HL-60 (cell line): ENCODE measurements at regions not wholly inside any gene's neighbourhood (a gene's known extent, or its start where the extent isn't known, plus 50 kb on each side); places are given as distances from the start of the nearest gene placed in this dataset.

Experiments used
- DNase-seq, 2 experiments: peaks; one replicate each; pipeline ENCODE4 v3.0.0-alpha.2; 2010 to 2020; ENCODE audit warnings: low read depth in 1 of 2, low spot score in 1 of 2
- H3K27ac ChIP-seq: fragments of 250-450 bp; sonication (Bioruptor Pico); replicated peaks from 2 replicates; pipeline ENCODE4 v1.5.1; 2020; ENCODE audit warnings: mild to moderate bottlenecking, moderate library complexity
- H3K27me3 ChIP-seq: fragments of 250-450 bp; sonication (Bioruptor Pico); 2 replicates; pipeline ENCODE4 v1.5.1; 2021; ENCODE audit warnings: mild to moderate bottlenecking, moderate library complexity; ENCODE audit not compliant: insufficient read depth, poor library complexity, severe bottlenecking
- H3K4me3 ChIP-seq: replicated peaks from 2 replicates; pipeline ENCODE4 v1.5.1; 2011; ENCODE audit warnings: mild to moderate bottlenecking, control low read depth, low read length; ENCODE audit not compliant: insufficient read depth
- GABPA ChIP-seq: IDR thresholded peaks from 2 replicates; pipeline ENCODE4 v1.6.1; 2012; ENCODE audit warnings: low read depth
- POLR2AphosphoS5 ChIP-seq: IDR thresholded peaks from 2 replicates; pipeline ENCODE4 v1.6.1; 2012; ENCODE audit warnings: low read depth
- REST ChIP-seq: IDR thresholded peaks from 2 replicates; pipeline ENCODE4 v1.6.1; 2012; ENCODE audit warnings: low read depth; ENCODE audit not compliant: insufficient replicate concordance
- SPI1 ChIP-seq: IDR thresholded peaks from 2 replicates; pipeline ENCODE4 v1.6.1; 2012; ENCODE audit warnings: low read depth, mild to moderate bottlenecking, borderline replicate concordance
- TF ChIP-seq, protein P1 (sequence below): IDR thresholded peaks from one replicate; pipeline ENCODE4 v1.5.1; 2011; ENCODE audit warnings: low read length, control low read depth, inconsistent platforms; ENCODE audit not compliant: insufficient read depth

DNA sequence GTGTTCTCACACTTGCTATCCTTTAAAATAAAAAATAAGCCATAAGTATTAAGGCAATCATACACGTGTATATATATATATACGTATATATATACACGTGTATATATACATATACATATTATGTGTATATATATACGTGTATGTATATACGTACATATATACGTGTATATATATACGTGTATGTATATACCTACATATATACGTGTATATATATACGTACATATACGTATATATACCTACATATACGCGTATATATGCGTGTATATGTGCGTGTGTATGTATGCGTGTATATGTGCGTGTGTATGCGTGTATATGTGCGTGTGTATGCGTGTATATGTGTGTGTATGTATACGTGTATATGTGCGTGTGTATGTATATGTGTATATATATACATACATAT, 477.3 kb upstream of the ARRDC4 start:
- Histone ChIP-seq H3K27me3 (no peaks in the 10 kb centered on the region), H3K27ac (no peak overlapping the region), H3K4me3 (no peak overlapping the region)
- DNase-seq = no peak
- TF ChIP-seq, protein P1, sequence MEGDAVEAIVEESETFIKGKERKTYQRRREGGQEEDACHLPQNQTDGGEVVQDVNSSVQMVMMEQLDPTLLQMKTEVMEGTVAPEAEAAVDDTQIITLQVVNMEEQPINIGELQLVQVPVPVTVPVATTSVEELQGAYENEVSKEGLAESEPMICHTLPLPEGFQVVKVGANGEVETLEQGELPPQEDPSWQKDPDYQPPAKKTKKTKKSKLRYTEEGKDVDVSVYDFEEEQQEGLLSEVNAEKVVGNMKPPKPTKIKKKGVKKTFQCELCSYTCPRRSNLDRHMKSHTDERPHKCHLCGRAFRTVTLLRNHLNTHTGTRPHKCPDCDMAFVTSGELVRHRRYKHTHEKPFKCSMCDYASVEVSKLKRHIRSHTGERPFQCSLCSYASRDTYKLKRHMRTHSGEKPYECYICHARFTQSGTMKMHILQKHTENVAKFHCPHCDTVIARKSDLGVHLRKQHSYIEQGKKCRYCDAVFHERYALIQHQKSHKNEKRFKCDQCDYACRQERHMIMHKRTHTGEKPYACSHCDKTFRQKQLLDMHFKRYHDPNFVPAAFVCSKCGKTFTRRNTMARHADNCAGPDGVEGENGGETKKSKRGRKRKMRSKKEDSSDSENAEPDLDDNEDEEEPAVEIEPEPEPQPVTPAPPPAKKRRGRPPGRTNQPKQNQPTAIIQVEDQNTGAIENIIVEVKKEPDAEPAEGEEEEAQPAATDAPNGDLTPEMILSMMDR = no peak

GRCh38 chr15:97490429-97490828, 470.1 kb upstream of the ARRDC4 start:
- no peak overlapping the region for H3K4me3 ChIP-seq
- DNase-seq = no peak
- TF ChIP-seq GABPA (no peak), REST (no peak), SPI1 (no peak), POLR2AphosphoS5 (no peak)
- TF ChIP-seq, protein P1 = no peak
- no peaks in the 10 kb centered on the region for H3K27me3 ChIP-seq
- no peak overlapping the region for H3K27ac ChIP-seq

DNA sequence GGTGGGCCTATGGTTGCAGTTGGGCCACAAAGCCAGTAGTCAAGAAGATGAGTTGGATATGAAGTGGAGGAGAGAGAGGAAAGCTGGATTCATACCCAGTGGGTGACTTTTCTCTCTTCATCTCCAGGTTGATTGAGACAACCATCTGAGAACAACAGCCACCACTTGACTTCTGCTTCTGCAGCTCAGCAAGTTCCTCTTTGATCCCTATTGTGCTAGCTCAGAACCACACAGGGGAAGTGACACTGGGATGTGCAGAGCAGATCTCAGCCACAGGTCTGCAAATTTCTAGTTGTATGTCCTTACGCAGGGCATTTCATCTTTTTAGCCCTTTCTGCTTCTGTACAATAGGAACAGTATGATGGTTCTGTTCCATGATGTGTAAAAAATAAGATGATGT, 459.2 kb upstream of the ARRDC4 start:
- Histone ChIP-seq H3K27me3 (no peaks in the 10 kb centered on the region), H3K27ac (peak overlapping the region; percentile 80), H3K4me3 (no peak overlapping the region)
- peak; percentile 88 to 95 for DNase-seq
- no peak for TF ChIP-seq GABPA
- TF ChIP-seq, protein P1 = no peak
- TF ChIP-seq SPI1 = peak; percentile 98
- no peak for TF ChIP-seq REST
- TF ChIP-seq POLR2AphosphoS5 = 0 out of 2 replicates have a peak, but pooled peaks have one; percentile 25

DNA sequence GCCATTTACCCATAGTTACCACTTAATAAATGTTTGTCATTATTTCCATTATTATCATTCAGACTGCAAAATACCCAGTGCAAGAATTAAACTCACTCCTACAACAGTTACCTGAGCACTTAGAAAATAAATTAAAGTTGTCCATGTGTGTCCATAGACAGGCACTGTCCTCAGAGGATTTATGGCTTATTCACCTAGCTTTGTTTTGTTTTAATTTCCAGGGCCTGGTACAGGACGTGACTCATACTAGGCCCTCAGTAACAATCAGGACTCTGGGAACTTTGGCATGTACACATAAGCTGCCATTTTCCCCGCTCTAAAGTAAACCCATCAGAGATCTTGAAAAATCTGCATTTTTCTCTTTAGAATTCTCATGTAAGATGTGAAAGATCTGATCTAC, 458.5 kb upstream of the ARRDC4 start:
- no peak for DNase-seq
- TF ChIP-seq REST = no peak
- no peak for TF ChIP-seq POLR2AphosphoS5
- no peak for TF ChIP-seq SPI1
- no peak for TF ChIP-seq GABPA
- TF ChIP-seq, protein P1 = no peak
- H3K27ac ChIP-seq = peak overlapping the region; percentile 80
- H3K27me3 ChIP-seq = no peaks in the 10 kb centered on the region
- H3K4me3 ChIP-seq = no peak overlapping the region
